ENCODE measurements at regions not wholly inside any gene's neighbourhood (a gene's known extent, or its start where the extent isn't known, plus 50 kb on each side); places are given as distances from the start of the nearest gene placed in this dataset.

DNA sequence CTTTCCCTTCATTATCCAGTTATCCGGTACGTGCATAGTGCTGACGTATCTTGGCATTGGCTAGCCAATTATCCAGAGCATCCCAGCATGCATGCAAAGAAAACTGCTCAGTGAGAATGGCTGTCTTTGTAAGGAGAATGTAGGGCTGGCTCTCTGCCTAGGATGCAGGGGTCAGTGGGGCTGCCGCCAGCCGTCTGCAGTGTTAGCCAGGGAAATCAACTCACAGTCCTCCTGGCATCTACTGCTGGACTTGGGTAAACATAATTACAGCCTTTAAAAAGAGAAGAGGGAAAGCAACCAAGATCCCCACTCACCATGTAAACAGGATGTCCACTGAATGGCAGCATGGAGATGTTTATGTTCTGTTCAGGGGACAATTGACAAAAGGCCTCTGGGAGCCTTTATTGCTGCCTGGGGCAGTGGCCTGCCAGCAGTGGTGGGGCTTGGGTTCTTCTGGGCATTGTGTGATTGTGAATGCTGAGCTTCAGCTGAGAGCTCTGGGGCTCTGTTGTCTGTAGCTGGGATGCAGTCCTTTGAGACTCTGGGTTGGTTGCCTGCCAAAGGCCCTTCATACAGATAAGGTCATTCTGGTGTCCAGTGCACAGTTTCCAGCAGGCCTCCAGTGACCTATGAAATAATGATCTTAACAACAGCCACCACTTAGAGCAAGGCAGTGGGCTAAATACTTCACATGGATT, 121.8 kb downstream of the TBC1D30 start:
- no peak for DNase-seq (ENCODE audit: low read depth in 1 of 2, low spot score in 1 of 2)
- no peak overlapping the region for H3K4me3 ChIP-seq (replicated peaks; ENCODE audit: insufficient read depth, low read length)
- H3K27me3 ChIP-seq (ENCODE audit: insufficient read depth, poor library complexity, severe bottlenecking): peaks cover 9% of the 10 kb centered on the region
- H3K27ac ChIP-seq (replicated peaks): no peak overlapping the region
- no peak for TF ChIP-seq GABPA (IDR thresholded peaks at IDR 0.05; ENCODE audit: low read depth)
- no peak for TF ChIP-seq POLR2AphosphoS5 (IDR thresholded peaks at IDR 0.05; ENCODE audit: low read depth)
- TF ChIP-seq, protein P1, sequence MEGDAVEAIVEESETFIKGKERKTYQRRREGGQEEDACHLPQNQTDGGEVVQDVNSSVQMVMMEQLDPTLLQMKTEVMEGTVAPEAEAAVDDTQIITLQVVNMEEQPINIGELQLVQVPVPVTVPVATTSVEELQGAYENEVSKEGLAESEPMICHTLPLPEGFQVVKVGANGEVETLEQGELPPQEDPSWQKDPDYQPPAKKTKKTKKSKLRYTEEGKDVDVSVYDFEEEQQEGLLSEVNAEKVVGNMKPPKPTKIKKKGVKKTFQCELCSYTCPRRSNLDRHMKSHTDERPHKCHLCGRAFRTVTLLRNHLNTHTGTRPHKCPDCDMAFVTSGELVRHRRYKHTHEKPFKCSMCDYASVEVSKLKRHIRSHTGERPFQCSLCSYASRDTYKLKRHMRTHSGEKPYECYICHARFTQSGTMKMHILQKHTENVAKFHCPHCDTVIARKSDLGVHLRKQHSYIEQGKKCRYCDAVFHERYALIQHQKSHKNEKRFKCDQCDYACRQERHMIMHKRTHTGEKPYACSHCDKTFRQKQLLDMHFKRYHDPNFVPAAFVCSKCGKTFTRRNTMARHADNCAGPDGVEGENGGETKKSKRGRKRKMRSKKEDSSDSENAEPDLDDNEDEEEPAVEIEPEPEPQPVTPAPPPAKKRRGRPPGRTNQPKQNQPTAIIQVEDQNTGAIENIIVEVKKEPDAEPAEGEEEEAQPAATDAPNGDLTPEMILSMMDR (IDR thresholded peaks at IDR 0.05; ENCODE audit: insufficient read depth, low read length): no peak
- no peak for TF ChIP-seq SPI1 (IDR thresholded peaks at IDR 0.05; ENCODE audit: borderline replicate concordance, low read depth)
- no peak for TF ChIP-seq REST (IDR thresholded peaks at IDR 0.05; ENCODE audit: insufficient replicate concordance, low read depth)

GRCh38 chr12:64950711-64951298, 126.4 kb downstream of the TBC1D30 start:
- TF ChIP-seq SPI1 (IDR thresholded peaks at IDR 0.05; ENCODE audit: borderline replicate concordance, low read depth): no peak
- no peak for TF ChIP-seq POLR2AphosphoS5 (IDR thresholded peaks at IDR 0.05; ENCODE audit: low read depth)
- TF ChIP-seq, protein P1 (IDR thresholded peaks at IDR 0.05; ENCODE audit: insufficient read depth, low read length): no peak
- TF ChIP-seq GABPA (IDR thresholded peaks at IDR 0.05; ENCODE audit: low read depth): no peak
- no peak for TF ChIP-seq REST (IDR thresholded peaks at IDR 0.05; ENCODE audit: insufficient replicate concordance, low read depth)
- Histone ChIP-seq H3K4me3 (replicated peaks; ENCODE audit: insufficient read depth, low read length) (no peak overlapping the region), H3K27ac (replicated peaks) (no peak overlapping the region), H3K27me3 (ENCODE audit: insufficient read depth, poor library complexity, severe bottlenecking) (peaks cover 12% of the 10 kb centered on the region)
- DNase-seq (ENCODE audit: low read depth in 1 of 2, low spot score in 1 of 2): no peak

DNA sequence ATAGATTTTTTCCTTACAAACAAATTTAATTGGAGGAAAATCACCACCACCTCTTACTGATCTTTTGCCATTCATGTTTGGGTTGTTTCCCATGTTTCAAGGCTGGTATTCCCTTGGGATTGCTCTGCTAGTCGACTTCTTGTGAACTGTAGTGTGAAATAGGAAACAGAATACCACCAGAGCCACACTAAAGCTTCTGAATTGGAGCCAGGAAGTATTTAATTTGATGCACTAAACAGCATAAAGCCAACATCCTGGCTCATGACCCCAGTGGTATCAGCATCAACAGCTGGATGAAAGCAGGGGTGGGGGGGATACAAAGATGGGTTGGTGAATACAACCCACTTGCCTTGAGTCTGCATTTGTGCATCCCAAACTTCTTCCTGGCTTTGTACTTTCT, 127.5 kb downstream of the TBC1D30 start:
- H3K27me3 ChIP-seq (ENCODE audit: insufficient read depth, poor library complexity, severe bottlenecking): peaks cover 10% of the 10 kb centered on the region
- no peak overlapping the region for H3K27ac ChIP-seq (replicated peaks)
- no peak for DNase-seq (ENCODE audit: low read depth in 1 of 2, low spot score in 1 of 2)
- TF ChIP-seq, protein P1 (IDR thresholded peaks at IDR 0.05; ENCODE audit: insufficient read depth, low read length): no peak
- TF ChIP-seq SPI1 (IDR thresholded peaks at IDR 0.05; ENCODE audit: borderline replicate concordance, low read depth) (no peak), REST (IDR thresholded peaks at IDR 0.05; ENCODE audit: insufficient replicate concordance, low read depth) (no peak), GABPA (IDR thresholded peaks at IDR 0.05; ENCODE audit: low read depth) (no peak), POLR2AphosphoS5 (IDR thresholded peaks at IDR 0.05; ENCODE audit: low read depth) (no peak)
- no peak overlapping the region for H3K4me3 ChIP-seq (replicated peaks; ENCODE audit: insufficient read depth, low read length)
